Peyer's patch (tissue), 4 donors: ENCODE measurements at regions not wholly inside any gene's neighbourhood (a gene's known extent, or its start where the extent isn't known, plus 50 kb on each side); places are given as distances from the start of the nearest gene placed in this dataset.

ENCODE experiments used
- DNase-seq, 3 donors: peaks; one replicate each; pipeline ENCODE4 v3.0.0-alpha.2; 2017 to 2019
- H3K27ac ChIP-seq, 4 donors: fragments of 200-600 bp; sonication (generic); one replicate each; pipeline ENCODE4 v1.5.1; 2016 to 2019
- H3K27me3 ChIP-seq, 2 donors: fragments of 200-600 bp; sonication (generic); one replicate each; pipeline ENCODE4 v1.5.1; 2019
- H3K36me3 ChIP-seq, 3 donors: fragments of 200-600 bp; sonication (generic); one replicate each; pipeline ENCODE4 v1.5.1; 2016 to 2019
- H3K4me1 ChIP-seq, 4 donors: fragments of 200-600 bp; sonication (generic); one replicate each; pipeline ENCODE4 v1.5.1; 2016 to 2019
- H3K4me3 ChIP-seq, 4 donors: fragments of 200-600 bp; sonication (generic); 1 replicate in 3 of 4; 2 replicates in 1 of 4; pipeline ENCODE4 v1.5.1; 2016 to 2019; ENCODE audit warnings: mild to moderate bottlenecking in 1 of 4
- H3K9me3 ChIP-seq, 4 donors: fragments of 200-600 bp; sonication (generic); one replicate each; pipeline ENCODE4 v1.5.1; 2016 to 2019; ENCODE audit warnings: mild to moderate bottlenecking in 1 of 4
- CTCF ChIP-seq, 6 experiments: fragments of 450-650 bp in 4 of 6; fragments of 200-600 bp in 2 of 6; sonication (generic) in 1 of 6; IDR thresholded peaks; one replicate each; pipeline ENCODE4 v1.5.1; 2017 to 2019; ENCODE audit warnings: antibody characterized with exemption in 6 of 6, mild to moderate bottlenecking in 3 of 6, moderate library complexity in 1 of 6
- POLR2A ChIP-seq, 2 donors: fragments of 450-650 bp; IDR thresholded peaks; one replicate each; pipeline ENCODE4 v1.5.1; 2017; ENCODE audit warnings: antibody characterized with exemption in 2 of 2, mild to moderate bottlenecking in 2 of 2, moderate library complexity in 2 of 2

GRCh38 chr6:15876406-15876805 is 213.6 kb upstream of the DTNBP1 start:
- Histone ChIP-seq H3K36me3 (no peaks in the 10 kb centered on the region), H3K9me3 (no peaks in the 10 kb centered on the region), H3K27ac (no peak overlapping the region), H3K4me3 (no peak overlapping the region), H3K27me3 (no peaks in the 10 kb centered on the region), H3K4me1 (peaks cover 0 to 11% (median 3%) of the 10 kb centered on the region in 4 donors)
- no peak for DNase-seq
- no peak for TF ChIP-seq POLR2A (IDR thresholded peaks at IDR 0.05)

GRCh38 chr6:15875797-15876196 is 213.0 kb upstream of the DTNBP1 start:
- Histone ChIP-seq H3K27me3 (no peaks in the 10 kb centered on the region), H3K27ac (no peak overlapping the region), H3K4me3 (no peak overlapping the region), H3K4me1 (peaks cover 0 to 11% (median 3%) of the 10 kb centered on the region in 4 donors), H3K36me3 (no peaks in the 10 kb centered on the region), H3K9me3 (no peaks in the 10 kb centered on the region)
- DNase-seq, result no peak
- TF ChIP-seq POLR2A (IDR thresholded peaks at IDR 0.05) (no peak), CTCF (IDR thresholded peaks at IDR 0.05) (no peak)

DNA sequence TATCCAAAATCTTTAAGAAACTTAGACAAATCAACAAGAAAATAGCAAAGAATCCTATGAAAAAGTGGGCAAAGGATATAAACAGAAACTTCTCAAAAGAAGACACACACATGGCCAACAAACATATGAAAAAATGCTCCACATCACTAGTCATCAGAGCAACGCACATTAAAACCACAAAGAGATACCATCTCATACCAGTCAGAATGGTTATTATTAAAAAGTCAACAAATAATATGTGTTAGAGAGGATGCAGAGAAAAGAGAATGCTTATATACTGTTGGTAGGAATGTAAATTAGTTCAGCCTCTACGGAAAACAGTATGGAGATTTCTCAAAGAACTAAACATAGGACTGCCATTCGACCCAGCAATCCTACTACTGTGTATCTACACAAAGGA is 212.0 kb upstream of the DTNBP1 start:
- Histone ChIP-seq H3K9me3 (no peaks in the 10 kb centered on the region), H3K27ac (no peak overlapping the region), H3K36me3 (no peaks in the 10 kb centered on the region), H3K4me3 (no peak overlapping the region), H3K4me1 (peaks cover 0 to 6% (median 3%) of the 10 kb centered on the region in 4 donors), H3K27me3 (no peaks in the 10 kb centered on the region)
- TF ChIP-seq POLR2A (IDR thresholded peaks at IDR 0.05), result no peak
- no peak for TF ChIP-seq CTCF (IDR thresholded peaks at IDR 0.05)
- DNase-seq, result no peak

GRCh38 chr6:15874326-15874725 is 211.5 kb upstream of the DTNBP1 start:
- TF ChIP-seq POLR2A (IDR thresholded peaks at IDR 0.05) (no peak), CTCF (IDR thresholded peaks at IDR 0.05) (no peak)

GRCh38 chr6:15872241-15873103 is 209.6 kb upstream of the DTNBP1 start:
- no peaks in the 10 kb centered on the region for H3K27me3 ChIP-seq
- DNase-seq, result no peak
- TF ChIP-seq POLR2A (IDR thresholded peaks at IDR 0.05) (no peak), CTCF (IDR thresholded peaks at IDR 0.05) (no peak)
- no peak overlapping the region for H3K27ac ChIP-seq
- H3K36me3 ChIP-seq, result no peaks in the 10 kb centered on the region
- no peaks in the 10 kb centered on the region for H3K4me1 ChIP-seq
- no peak overlapping the region for H3K4me3 ChIP-seq
- H3K9me3 ChIP-seq, result no peaks in the 10 kb centered on the region

More at GRCh38 chr6:15874326-15874725, 211.5 kb upstream of the DTNBP1 start:
- Histone ChIP-seq H3K4me3 (no peak overlapping the region), H3K36me3 (no peaks in the 10 kb centered on the region), H3K27ac (no peak overlapping the region), H3K27me3 (no peaks in the 10 kb centered on the region), H3K9me3 (no peaks in the 10 kb centered on the region), H3K4me1 (peaks cover 0 to 1% (median under 1%) of the 10 kb centered on the region in 4 donors)
- no peak for DNase-seq

GRCh38 chr6:15871276-15871675 is 208.4 kb upstream of the DTNBP1 start:
- H3K27ac ChIP-seq, result no peak overlapping the region
- H3K4me3 ChIP-seq, result no peak overlapping the region
- H3K9me3 ChIP-seq, result no peaks in the 10 kb centered on the region
- DNase-seq, result peak in 1 of 3 donors; percentile 48
- H3K27me3 ChIP-seq, result no peaks in the 10 kb centered on the region
- H3K36me3 ChIP-seq, result no peaks in the 10 kb centered on the region
- TF ChIP-seq POLR2A (IDR thresholded peaks at IDR 0.05) (no peak), CTCF (IDR thresholded peaks at IDR 0.05) (no peak)
- H3K4me1 ChIP-seq, result no peaks in the 10 kb centered on the region
